COLO668 (cell line): ENCODE measurements at regions not wholly inside any gene's neighbourhood (a gene's known extent, or its start where the extent isn't known, plus 50 kb on each side); places are given as distances from the start of the nearest gene placed in this dataset.
A peak's percentile ranks its signal among the peaks of the same experiment; 100 is the strongest.

Experiments used
- DNase-seq: peaks from one replicate; lab custom pipeline; 2025; ENCODE audit not compliant: unreplicated experiment; lab: John Stamatoyannopoulos, UW

DNA sequence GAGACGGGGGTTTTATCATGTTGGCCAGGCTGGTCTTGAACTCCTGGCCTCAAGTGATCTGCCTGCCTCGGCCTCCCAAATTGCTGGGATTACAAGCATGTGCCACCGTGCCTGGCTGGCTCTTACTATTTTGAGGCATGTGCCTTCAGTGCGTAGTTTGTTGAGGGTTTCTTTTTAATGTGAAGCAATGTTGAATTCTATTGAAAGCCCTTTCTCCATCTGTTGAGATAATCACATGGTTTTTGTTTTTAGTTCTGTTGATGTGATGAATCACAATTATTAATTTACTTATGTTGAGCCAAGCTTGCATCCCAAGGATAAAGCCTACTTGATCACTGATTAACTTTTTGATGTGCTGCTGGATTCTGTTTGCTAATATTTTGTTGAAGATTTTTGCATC is 290.9 kb downstream of the KCNRG start:
- DNase-seq, result no peak

DNA sequence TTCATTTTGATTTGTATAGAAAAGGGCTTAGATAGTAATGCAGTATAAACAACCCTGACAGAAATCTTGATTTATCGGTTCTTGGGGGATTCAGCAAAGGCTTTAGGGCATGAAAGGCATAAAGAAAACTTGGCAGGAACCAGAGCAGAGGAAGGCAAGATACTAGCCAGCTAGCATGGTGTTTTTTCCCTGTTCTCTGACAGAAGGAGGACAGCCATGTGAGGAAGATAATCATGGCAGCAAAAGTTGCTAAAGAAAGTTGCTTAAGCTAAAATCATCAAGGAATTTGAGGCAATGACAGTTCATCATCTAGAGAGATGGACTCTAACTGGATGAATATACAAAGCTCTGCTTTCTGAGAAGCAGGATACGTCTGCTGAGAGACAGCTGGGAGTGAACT is 294.1 kb downstream of the KCNRG start:
- no peak for DNase-seq

DNA sequence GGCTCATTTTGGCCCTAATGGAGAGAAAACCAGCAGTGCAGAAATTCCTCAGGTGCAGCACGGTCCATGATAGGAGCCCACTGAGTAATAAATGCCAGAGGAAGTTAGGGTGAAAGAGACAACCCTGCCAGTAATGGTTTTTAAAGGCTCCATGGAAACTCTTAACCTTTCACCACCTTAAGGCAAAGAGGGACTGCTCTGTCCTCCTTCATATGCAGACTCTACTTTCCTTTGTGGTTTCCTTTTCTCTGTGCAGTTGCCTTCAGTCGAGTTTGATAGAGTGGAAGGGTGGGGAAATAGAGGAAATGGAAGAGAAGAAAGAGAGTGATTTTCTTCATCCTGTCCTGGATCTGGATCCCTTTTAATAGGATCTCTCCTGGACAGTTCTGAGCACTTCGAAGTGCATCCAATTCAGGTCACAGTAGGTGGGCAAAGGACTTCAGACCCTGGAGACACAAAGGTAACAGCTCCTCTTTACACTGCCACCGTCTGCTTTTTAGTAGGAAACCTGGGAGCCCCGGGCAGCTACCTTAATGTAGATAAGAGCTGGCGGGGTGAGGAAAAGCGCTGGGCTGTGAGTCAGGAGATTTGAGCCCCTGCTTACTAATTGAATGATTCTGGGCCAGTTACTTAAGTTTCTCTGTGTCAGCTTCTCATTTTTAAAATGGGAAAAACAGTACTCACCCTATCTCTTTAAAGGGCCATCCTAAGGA is 294.8 kb downstream of the KCNRG start:
- DNase-seq, result no peak

DNA sequence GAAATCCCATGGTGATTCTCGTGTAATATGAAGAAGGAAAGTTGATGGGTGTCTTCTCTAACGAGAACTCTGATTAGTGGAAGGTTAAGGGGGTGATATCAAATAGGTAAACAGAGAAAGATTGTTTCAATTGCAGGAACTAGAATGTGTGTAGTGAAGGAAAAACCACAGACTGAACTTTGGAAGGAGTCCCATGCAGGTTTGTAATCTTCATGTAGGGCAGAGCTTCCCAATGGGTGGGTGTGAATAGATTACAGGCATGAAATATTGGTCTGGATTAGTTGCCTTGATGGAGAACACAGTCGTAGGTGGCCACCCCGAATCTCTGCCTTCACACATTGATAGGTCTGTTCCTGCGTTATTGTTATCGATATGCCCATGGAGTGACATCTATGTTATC is 295.5 kb downstream of the KCNRG start:
- DNase-seq, result no peak

DNA sequence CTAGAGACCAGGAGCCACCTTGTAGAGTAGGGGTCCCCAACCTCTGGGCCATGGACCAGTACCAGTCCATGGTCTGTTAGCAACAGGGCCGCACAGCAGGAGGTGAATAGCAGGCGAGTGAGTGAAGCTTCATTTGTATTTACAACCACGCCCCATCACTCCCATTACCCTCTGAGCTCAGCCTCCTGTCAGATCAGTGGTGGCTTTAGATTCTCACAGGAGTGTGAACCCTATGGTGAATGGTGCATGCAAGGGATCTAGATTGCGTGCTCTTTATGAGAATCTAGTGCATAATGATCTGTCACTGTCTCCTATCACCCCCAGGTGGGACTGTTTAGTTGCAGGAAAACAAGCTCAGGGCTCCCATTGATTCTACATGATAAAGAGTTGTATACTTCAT is 303.6 kb downstream of the KCNRG start:
- peak; percentile 32 for DNase-seq

DNA sequence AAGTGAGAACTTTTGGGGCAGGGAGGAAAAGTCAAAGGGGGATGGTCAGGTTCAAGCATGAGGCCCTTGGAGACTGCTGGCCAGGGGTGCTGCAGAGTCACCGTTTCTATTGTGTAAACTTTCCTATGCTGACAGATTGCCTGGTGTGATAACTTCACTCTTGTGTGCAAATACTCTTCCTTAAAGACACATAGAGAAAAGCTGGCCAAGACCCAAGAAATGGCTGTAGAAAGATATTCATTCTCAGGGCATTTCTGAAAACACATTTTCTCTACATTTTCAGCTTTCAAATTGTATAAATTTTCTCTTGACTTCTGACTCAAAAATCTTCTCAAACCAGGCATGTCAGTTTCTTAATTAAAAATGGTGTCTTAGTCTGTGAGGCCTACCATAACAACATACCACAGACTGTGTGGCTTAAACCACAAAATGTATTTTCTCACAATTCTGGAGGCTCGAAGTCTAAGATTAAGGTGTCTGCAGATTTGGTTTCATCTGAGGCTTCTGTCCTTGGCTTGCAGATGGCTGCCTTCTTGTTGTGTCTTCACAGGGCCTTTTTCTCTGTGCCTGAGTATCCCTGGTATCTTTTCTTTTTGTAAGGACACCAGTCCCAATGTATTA is 304.5 kb downstream of the KCNRG start:
- DNase-seq, result no peak

DNA sequence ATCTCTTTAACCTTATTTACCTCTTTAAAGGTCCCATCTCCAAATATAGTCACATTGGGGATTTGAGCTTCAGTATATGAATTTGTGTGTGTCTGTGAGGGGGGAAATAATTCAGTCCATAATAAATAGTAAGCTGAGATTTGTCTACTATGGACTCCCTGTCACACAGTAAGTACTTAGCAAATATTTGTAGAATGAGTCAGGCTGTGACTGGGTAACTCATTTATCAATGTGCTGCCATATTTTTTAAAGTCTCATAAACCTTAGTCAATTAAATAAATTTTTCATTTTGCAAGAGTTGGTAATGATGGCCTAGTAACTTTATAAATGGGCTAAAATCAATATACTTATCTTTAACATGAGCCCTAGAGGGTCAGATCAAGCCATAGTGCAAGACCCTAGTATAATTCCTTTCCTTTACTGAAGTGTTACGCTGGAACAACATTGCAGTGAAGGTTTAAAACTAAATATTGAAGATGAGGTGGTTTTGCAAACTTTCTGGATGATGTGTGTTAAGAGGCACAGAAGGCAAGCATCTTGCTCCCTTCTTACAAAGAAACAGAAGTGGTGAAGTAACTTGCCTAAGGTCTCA is 305.1 kb downstream of the KCNRG start:
- no peak for DNase-seq

DNA sequence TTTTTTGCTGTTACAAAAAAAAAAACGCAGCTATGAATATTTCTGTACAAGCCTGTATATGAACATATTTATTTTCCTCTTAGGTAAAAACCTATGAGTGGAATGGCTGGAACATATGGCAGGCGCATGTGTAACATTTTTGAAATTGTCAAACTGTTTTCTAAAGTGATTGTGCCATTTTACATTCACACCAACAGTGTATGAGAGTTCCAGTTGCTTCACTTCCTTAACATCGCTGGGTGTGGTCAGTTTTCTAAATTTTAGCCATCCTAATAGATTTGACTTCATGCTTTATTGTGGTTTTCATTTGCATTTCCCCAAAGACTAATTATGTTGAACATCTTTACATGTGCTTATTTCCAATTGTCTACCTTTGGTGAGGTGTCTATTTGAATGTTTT is 306.8 kb downstream of the KCNRG start:
- no peak for DNase-seq

DNA sequence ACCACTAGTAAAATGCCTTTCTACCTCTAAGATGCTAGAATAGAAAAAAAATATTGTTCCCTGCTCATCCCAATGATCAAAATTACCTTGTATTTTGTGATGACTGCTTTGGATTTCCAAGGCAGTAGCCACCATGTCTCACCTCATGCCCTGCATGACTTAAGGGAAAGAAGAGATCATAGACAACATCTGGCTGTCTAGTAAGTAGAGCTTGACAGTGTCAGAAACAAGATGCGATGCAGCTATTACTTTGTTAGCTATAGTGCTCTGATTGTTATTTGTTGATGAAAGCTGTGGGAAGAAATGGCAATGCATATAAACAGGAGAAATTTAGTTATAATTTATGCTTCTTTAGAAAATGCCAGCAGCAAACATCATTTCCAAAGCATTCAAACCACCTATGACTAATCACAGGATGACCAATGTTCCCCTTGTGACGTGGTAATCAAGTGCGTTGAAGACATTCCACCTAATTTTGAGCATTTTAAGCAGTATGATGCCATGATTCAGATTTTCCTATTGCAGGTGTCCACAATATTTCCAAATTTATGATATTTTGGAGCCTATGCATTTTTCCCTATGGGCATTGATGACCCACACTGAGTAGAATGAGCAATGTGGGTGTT is 308.3 kb downstream of the KCNRG start:
- DNase-seq, result no peak

DNA sequence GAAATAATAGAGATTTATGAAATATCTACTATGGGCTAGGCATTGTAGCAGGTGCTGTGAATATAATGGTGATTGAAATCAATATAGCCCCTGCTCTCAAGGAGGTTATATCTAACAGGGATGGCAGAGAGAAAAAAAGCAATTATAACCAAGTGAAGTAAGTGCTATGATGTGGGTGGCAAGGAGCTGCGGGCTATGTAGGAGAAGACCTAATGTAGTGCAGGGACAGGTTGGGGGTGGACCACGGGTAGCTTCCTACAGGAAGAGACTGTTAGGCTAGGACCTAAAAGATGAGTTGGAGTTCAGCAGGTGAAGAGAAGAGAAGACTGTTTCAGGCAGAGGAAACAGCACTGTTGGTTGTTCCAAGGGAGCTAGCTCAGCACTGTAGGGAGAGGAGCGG is 311.0 kb downstream of the KCNRG start:
- no peak for DNase-seq

DNA sequence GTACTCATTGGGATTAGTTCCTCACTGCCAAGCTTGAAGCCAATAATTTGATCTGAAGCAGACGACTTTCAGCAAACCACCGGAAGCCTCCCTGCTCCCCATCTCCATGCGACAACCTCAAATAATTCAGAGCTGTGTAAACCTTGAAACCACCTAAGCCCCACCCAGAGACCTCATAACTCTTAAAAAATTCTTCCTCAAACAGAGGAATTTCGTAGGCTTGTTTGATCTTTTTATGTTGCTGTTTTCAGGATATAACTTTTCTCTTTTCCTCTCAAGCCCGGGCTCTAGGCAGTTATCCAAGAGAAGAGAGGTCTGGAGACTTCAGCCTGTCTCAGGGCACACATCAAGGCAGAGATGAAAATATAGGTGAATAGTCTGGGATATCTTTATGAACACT is 311.6 kb downstream of the KCNRG start:
- no peak for DNase-seq

DNA sequence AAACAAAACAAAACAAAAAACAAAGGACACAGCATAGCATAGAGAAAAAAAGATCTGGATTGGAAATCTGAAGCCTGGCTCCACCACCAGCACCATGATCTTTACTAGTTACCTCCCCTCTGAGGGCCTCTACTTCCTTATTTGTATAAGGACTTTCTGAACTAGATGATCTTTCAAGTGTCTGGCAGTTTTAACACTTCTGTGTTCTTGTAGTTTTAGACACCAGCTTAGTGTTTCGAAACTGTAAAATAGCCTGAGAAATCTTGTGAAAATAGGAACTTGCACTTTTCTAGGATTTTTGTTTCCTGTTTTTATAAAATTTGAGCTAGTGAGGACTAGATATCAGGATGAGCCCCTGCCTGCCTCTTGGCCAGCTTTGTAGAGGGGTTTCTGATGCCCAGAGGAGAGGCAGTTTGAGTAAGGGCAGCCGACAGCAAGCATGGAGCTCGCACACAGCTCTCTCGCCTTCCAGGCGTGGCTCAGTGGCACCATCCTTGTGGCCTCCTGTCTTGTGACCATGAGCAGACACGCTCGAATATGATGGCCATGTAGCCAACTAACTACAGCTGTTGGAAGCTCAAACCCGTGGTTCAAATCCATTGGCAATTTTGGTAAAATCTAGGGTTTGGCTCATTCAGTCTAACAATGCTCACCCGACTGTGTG is 319.0 kb downstream of the KCNRG start:
- DNase-seq, result no peak

DNA sequence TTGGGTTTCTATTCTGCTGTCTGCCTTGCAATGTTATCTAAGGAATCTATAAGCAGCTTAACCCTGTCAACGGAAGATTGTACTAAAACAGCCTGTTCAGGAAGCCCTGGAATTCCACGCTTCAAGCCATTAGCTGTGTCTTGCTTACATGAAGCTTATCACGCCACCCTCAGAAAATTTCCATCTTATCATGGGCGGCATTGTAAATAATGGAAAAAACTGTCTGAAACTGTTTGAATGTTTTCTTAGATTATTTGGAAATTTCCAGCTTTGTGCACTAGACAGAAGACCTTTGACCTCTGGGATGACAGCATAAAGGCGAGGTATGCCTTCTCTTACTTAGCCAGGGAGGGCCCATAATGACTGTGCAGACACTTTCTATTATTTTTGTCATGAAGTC is 319.7 kb downstream of the KCNRG start:
- DNase-seq, result no peak

DNA sequence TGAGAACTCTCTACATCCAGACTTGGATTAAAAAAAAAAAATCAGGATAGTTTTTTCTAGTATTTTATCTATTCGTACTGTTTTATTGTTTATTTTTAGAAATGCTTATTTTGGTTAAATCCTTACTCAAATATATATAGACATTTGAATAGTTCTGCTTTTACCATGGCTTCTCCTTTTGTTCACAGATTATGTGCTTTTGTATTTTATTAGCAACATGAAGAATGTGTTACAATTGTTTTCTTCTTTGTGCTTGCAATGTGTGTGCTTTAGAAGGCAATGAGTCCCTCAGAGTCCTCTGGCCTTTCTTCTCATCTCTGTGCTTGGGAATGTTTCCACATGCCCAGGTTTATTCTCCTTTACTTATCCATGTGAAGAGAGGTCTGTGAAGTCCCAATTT is 324.0 kb downstream of the KCNRG start:
- DNase-seq, result no peak

DNA sequence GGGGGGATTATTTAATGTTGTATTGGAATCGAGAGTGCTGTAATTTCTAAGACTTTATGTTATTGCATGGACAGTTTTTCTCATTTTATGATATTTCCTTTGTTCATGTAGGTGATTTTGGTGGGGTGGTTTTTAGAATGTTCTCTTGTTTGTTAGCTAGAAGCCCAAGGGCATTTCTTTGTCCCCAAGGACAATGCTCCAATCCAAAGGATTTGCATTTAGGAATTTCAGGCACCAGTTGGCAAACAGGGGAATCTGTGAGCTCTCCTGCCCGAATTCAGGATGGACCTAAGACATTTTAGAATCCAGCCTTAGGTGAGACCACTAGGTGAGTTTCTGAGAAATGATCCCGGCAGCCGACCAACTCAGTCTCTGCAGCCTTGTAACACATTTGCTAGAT is 324.9 kb downstream of the KCNRG start:
- no peak for DNase-seq

DNA sequence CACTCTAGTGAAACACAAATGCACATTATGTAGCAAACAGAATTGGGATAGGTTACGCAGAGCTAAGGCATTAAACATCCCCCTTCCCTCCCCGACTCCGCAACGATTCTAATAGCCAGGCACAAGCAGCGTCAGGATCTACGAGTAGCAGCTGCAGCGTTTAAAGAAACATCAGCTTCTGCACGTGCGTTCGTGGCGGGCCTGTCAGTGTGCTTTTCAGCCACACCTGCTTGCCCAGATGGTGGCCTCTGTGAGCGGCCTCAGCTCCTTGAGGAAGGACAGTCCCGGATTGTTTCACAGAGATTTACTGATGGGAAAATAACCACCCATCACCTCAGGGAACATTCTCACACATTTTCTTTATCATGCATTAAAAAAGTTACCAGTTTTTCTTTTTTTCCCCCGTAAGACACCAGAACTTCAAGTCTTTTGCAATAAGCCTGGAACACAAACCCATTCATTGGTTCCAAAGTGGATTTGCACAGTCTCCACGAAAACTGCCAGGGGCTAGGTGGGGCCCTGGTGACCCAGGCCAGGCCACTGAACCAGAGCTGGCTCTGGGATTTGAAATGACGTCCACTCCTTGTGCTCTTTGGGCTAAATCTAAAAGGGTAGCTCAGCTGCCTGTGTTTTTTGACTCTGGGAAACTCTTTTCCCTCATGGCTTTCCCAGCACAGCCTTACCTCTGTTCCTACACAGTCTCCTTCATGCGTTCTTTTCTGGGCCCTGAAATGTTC is 325.5 kb downstream of the KCNRG start:
- DNase-seq, result peak; percentile 66

DNA sequence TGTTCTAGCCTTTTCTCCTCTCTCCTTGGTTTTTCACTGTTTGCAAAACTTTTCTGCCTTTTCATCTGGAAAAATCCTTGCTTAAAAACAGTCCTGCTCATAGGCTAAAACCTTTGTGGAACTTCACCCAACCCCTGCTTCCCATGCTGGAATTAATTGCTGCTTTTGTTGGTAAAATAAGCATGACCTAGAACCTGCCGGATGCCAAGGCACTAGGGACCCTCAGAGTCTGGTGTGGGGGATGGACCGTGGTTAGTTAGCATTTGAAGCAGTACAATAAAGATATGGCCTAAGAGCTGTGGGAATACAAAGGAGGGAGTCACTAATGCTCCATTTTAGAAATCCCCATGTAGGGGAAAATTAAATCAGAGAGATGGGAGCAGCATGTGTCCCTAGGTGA is 326.3 kb downstream of the KCNRG start:
- no peak for DNase-seq

DNA sequence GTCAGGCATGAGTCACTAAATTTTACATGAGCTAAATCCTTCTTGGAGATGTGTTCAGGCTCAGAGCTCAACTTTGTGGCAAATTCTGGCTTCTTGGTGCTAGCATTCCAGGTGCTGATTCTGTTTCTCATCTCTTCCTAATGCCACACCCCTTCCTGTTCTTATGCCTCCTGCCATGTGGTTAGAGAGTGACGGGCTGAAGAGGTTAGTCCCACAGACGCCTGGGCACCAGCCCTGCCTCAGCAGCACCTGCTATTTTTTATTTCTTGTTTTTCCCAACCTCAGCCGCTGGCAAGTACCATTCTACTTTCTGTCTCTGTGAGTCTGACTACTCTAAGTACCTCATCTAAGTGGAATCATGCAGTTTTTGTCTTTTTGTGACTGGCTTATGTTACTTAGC is 329.5 kb downstream of the KCNRG start:
- DNase-seq, result no peak

DNA sequence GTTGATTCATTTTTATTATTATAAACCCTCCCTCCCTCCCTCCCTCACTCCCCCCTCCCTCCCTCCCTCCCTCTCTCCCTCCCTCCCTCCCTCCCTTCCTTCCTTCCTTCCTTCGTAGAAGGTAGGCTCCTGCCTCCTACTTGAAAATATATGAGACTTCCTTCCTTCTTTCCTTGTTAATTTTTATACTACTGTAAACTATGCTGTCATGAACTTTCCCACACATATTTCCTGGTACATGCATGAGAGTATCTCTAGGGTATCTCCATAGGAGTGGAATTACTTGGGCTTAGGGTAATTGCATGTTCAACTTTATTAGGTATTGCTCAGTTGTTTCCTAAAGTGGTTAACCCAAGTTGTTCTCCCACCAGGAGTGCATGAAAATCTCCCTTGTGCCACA is 330.6 kb downstream of the KCNRG start:
- DNase-seq, result no peak

DNA sequence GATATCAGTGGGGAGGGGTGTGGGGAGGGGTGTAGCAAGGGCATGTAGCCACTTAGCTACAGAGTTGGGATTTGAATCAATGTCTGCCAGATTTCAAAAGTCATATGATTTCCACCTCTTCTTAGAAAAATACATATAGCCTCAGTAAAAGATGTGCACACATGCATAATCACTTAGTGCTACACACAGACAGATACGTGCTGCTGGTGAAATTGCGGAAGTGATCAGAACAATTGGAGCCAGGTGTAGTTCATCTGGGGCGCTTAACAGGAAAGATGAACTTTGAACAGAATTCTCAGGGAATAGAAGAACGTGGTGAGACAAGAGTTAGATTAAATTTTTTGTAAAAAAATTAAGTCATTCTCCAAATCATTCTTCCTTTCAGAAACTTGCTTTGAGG is 333.1 kb downstream of the KCNRG start:
- DNase-seq, result no peak
